Stimulated activated CD4-positive, alpha-beta T cell treated with anti-CD3 and anti-CD28 coated beads, Interleukin-2, amount 100 ng/mL, for 24 hours (primary cell): ENCODE measurements at regions not wholly inside any gene's neighbourhood (a gene's known extent, or its start where the extent isn't known, plus 50 kb on each side); places are given as distances from the start of the nearest gene placed in this dataset.

Source experiments
- DNase-seq, 2 donors: peaks; one replicate each; pipeline ENCODE4 v3.0.0-alpha.2; 2020

- DNase-seq: no peak
Observed at GRCh38 chr21:25329227-25329825, 278.0 kb downstream of the MRPL39 start.

- no peak for DNase-seq
Observed at GRCh38 chr21:25328736-25329135, 278.5 kb downstream of the MRPL39 start.

GRCh38 chr21:25326181-25326580 lies 281.1 kb downstream of the MRPL39 start:
- no peak for DNase-seq

GRCh38 chr21:25324666-25325065 lies 282.6 kb downstream of the MRPL39 start:
- no peak for DNase-seq

- no peak for DNase-seq
Observed at GRCh38 chr21:25323356-25323949, 283.8 kb downstream of the MRPL39 start.

GRCh38 chr21:25314247-25314646 lies 293.0 kb downstream of the MRPL39 start:
- DNase-seq: no peak

- DNase-seq: no peak
Observed at GRCh38 chr21:25313829-25314228, 293.5 kb downstream of the MRPL39 start.

- no peak for DNase-seq
Observed at GRCh38 chr21:25307489-25307888, 299.8 kb downstream of the MRPL39 start.

GRCh38 chr21:25304611-25305010 lies 302.7 kb downstream of the MRPL39 start:
- DNase-seq: no peak

GRCh38 chr21:25300632-25301031 lies 306.6 kb downstream of the MRPL39 start:
- DNase-seq: no peak

- DNase-seq: no peak
Observed at GRCh38 chr21:25298512-25299491, 308.5 kb downstream of the MRPL39 start.

GRCh38 chr21:25297117-25297516 lies 310.2 kb downstream of the MRPL39 start:
- DNase-seq: no peak

GRCh38 chr21:25296252-25296651 lies 311.0 kb downstream of the MRPL39 start:
- no peak for DNase-seq

GRCh38 chr21:25292396-25292795 lies 314.9 kb downstream of the MRPL39 start:
- no peak for DNase-seq

- no peak for DNase-seq
Observed at GRCh38 chr21:25283720-25284119, 323.6 kb downstream of the MRPL39 start.

- DNase-seq: no peak
Observed at GRCh38 chr21:25281134-25281533, 326.1 kb downstream of the MRPL39 start.

- no peak for DNase-seq
Observed at GRCh38 chr21:25280061-25280460, 327.2 kb downstream of the MRPL39 start.

- DNase-seq: no peak
Observed at GRCh38 chr21:25273959-25274358, 333.3 kb downstream of the MRPL39 start.

GRCh38 chr21:25254491-25255174 lies 352.6 kb downstream of the MRPL39 start:
- no peak for DNase-seq

GRCh38 chr21:25246546-25246945 lies 360.7 kb downstream of the MRPL39 start:
- no peak for DNase-seq

GRCh38 chr21:25244735-25245134 lies 362.5 kb downstream of the MRPL39 start:
- DNase-seq: no peak

- no peak for DNase-seq
Observed at GRCh38 chr21:25243808-25244207, 363.5 kb downstream of the MRPL39 start.

GRCh38 chr21:25240974-25241373 lies 366.3 kb downstream of the MRPL39 start:
- no peak for DNase-seq
